ENCODE measurements at regions not wholly inside any gene's neighbourhood (a gene's known extent, or its start where the extent isn't known, plus 50 kb on each side); places are given as distances from the start of the nearest gene placed in this dataset.

DNA sequence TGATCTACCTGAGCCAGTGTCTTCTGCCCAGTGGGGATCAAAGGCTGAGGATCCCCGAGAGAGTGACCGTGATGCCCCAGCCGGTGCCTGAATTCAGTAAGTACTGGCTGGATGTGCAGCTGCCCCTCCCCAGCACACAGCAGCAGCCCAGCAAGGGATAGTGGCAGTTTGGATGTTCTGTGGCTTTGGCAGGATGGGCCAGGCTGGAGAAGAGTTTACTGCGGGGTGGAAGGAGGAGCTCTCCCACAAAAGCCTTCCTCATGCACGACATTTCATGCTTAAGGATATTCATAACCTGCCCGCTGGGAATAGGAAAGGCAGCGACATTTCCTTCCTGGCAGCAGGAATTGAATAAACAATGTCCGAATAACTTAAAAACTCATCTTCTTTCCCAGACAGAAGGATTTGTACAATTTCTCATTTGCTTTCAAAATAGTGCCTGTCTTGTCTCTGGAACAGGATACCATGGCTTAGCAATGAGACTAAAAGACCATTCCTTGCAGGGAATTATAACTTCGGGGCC lies 135.6 kb upstream of the PRMT8 start:
- TF ChIP-seq, protein P1, sequence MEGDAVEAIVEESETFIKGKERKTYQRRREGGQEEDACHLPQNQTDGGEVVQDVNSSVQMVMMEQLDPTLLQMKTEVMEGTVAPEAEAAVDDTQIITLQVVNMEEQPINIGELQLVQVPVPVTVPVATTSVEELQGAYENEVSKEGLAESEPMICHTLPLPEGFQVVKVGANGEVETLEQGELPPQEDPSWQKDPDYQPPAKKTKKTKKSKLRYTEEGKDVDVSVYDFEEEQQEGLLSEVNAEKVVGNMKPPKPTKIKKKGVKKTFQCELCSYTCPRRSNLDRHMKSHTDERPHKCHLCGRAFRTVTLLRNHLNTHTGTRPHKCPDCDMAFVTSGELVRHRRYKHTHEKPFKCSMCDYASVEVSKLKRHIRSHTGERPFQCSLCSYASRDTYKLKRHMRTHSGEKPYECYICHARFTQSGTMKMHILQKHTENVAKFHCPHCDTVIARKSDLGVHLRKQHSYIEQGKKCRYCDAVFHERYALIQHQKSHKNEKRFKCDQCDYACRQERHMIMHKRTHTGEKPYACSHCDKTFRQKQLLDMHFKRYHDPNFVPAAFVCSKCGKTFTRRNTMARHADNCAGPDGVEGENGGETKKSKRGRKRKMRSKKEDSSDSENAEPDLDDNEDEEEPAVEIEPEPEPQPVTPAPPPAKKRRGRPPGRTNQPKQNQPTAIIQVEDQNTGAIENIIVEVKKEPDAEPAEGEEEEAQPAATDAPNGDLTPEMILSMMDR (conservative IDR thresholded peaks at IDR 0.05; ENCODE audit: low read depth, low read length): no peak
- no peak for TF ChIP-seq POLR2A (IDR thresholded peaks at IDR 0.05; ENCODE audit: low read depth, low read length)
- TF ChIP-seq MAFK (IDR thresholded peaks at IDR 0.05; ENCODE audit: low read depth, low read length): no peak
- TF ChIP-seq CEBPB (IDR thresholded peaks at IDR 0.05; ENCODE audit: low read depth, low read length): no peak
- TF ChIP-seq FOS (IDR thresholded peaks at IDR 0.05; ENCODE audit: low read depth, low read length): no peak
- no peak for TF ChIP-seq RAD21 (IDR thresholded peaks at IDR 0.05; ENCODE audit: low read length)
- no peak for TF ChIP-seq ELK1 (IDR thresholded peaks at IDR 0.05; ENCODE audit: borderline replicate concordance, low read depth, low read length)
- TF ChIP-seq RFX5 (IDR thresholded peaks at IDR 0.05; ENCODE audit: low read depth, low read length): no peak
- TF ChIP-seq, protein P2, sequence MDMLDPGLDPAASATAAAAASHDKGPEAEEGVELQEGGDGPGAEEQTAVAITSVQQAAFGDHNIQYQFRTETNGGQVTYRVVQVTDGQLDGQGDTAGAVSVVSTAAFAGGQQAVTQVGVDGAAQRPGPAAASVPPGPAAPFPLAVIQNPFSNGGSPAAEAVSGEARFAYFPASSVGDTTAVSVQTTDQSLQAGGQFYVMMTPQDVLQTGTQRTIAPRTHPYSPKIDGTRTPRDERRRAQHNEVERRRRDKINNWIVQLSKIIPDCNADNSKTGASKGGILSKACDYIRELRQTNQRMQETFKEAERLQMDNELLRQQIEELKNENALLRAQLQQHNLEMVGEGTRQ (IDR thresholded peaks at IDR 0.05; ENCODE audit: low read depth, low read length): no peak
- TF ChIP-seq MAZ (IDR thresholded peaks at IDR 0.05; ENCODE audit: borderline replicate concordance, low read depth, low read length): no peak
- no peak for TF ChIP-seq CHD1 (IDR thresholded peaks at IDR 0.05; ENCODE audit: low read depth, low read length)

Data from IMR-90 (cell line).